SHP77 treated with DMSO at 0.1 percent for 48 hours (cell line): ENCODE measurements at regions not wholly inside any gene's neighbourhood (a gene's known extent, or its start where the extent isn't known, plus 50 kb on each side); places are given as distances from the start of the nearest gene placed in this dataset.
"Not testable (repeated sequence)": the region's sequence is repeated elsewhere in the genome, so short reads cannot be mapped to it uniquely, and the experiment has no call there.

Source experiments
- DNase-seq: peaks from one replicate; lab custom pipeline; 2025; lab: John Stamatoyannopoulos, UW

DNA sequence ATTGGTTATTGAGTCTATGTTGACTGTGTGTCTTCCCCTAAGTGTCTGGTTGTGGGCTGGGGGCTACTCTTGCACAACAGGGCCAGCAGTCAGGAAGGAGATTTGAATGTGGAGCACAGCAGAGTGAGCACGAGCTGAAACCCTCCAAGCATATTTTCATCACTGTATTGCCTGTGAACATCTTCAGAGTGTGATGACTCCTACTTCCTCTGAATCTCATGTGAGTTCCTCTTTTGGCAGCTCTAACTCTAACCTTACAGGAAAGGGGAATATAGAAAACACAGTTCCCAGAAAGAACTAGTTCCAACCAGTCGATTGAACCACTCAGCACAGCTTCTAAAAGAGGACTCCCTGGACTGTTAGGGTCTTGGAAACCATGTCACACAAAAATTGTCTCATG lies 211.6 kb downstream of the RAP2B start:
- no peak for DNase-seq

DNA sequence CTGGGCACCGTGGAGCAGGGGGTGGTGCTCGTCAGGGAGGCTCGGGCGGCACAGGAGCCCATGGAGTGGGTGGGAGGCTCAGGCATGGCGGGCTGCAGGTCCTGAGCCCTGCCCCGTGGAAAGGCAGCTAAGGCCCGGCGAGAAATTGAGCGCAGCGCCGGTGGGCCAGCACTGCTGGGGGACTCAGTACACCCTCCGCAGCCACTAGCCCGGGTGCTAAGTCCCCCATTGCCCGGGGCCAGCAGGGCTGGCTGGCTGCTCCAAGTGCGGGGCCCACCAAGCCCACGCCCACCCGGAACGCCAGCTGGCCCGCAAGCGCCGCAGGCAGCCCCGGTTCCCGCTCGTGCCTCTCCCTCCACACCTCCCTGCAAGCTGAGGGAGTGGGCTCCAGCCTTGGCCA lies 216.3 kb downstream of the RAP2B start:
- DNase-seq = not testable (repeated sequence)

DNA sequence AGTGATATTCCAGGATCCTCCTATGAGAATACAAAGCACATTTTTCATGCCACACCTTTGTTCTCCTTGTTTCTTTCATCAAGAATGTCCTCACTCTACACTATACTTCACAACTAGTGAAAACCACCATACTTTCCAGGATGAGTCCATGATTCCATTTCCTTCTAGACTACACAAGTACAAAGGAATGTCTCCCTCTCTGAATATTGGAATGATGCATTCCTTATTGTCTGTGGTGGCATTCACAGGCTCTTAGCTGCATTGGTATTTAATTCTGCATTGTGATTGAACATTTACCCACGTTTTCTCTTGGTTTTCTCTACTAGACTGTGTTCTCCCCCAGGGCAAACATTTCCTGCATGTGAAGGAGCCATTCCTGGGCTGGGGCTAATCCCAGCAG lies 217.5 kb downstream of the RAP2B start:
- no peak for DNase-seq

DNA sequence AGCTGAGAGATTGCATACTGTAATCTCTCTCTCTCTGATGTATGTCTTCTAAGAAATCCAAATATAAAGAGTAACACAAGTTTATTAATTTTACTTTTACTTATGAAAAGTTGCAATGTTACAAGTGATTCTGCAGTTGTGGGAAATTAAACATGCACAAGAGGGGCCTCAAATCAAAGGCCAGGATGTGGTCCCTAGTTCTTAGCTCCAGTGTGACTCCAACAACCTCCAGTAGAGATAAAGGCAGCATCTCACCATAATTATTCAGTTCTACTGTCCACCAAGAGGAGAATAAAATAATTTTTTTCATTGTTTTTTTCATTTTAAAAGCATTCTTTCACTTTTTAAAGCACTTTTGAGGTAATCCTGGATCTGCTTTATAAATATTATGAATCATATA lies 223.3 kb downstream of the RAP2B start:
- no peak for DNase-seq

DNA sequence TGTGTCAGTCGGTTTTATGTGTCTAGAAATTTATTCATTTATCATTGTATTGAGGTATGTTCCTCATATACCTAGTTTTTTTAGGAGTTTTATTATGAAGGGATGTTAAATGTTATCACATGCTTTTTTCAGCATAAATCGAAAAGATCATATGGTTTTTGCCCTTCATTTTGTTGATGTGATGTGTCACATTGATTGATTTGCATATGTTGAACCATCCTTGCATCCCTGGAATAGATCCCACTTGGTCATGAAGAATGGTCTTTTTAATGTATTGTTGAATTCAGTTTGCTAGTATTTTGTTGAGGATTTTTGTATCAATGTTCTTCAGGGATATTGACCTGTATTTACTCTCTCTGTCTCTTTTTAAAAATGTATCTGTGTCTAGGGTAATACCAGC lies 230.3 kb downstream of the RAP2B start:
- DNase-seq = no peak

DNA sequence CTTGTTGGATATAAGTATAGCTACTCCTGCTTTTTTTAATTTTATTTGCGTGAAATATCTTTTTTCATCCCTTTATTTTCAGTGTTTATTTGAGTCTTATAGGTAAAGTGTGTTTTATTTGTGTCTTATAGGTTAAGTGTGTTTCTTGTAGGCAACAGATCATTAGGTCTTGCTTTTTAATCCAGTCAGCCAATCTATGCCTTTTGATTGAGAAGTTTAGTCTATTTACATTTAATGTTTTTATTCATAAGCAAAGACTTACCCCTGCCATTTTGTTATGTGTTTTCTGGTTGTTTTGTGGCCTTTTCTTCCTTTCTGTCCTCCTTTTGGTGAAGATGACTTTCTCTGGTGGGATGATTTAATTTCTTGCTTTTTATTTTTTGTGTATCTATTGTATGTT lies 232.0 kb downstream of the RAP2B start:
- no peak for DNase-seq

DNA sequence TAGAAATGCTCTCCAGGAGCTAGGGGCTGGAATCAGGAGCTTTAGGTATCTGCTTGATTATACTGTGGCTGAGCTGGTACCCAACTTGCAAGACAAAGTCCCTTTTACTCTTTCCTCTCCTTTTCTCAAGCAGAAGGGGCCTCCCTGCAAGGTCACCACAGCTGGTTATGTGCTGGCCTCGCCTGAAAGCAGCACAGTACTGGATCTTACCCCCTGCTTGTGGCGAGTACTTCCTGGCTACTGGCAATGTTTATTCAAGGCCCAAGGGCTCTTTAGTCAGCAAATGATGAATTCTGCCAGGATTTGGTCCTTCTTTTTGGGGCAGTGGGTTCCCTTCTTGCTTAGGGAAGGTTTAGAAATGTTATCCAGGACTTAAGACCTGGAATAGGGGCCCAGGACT lies 234.6 kb downstream of the RAP2B start:
- DNase-seq = no peak

DNA sequence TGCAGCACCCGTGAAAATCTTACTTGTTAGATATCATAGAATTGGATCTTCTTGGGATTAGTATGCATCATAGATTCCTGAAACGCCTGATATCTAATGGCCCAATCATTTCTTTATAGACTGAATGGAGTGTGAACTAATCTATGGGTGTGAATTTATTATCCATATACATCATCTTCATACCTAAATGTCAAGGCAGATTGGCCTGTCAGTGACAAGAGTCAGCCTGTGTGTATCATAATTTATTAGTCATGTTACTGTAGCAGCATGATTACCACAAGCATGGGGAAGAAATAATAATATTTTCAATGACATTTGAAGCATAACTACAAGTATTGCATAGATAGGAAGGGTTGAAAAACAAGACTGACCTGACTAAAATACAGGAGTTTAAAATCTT lies 235.8 kb downstream of the RAP2B start:
- DNase-seq = no peak

DNA sequence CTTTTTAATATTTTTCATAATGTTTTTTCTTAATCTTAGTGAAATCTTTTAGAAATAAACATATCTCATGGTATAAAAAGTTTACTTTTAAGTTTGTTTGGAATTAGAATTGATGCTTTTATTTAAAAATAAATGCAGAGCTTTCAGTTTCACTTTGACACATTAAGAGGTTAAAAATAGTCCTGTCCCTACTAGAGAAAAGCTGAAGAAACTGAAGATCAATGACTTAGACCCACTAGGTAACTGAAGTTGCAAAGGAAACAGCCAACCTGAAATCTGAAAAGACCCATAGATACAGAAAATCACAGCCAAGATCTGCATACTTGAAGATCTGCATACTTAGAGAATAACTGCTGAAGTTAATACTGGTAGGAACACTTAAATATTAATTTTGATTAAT lies 237.6 kb downstream of the RAP2B start:
- no peak for DNase-seq

DNA sequence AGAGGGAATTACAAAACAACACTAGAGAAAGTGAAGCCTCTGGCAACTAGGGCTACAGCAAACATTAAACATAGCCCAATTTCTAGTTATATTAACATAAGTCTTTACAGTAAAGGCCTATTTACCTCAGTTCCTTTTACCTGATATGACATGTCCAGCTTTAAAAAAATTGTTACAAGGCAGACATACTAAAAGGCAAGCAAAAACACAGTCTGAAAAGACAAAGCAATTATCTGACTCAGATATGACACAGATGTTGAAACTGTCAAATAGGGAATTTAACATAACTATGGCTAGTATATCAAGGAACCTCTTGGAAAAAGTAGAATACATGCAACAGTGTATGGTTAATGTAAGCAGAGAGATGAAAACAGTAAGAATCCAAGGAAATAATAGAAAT lies 238.6 kb downstream of the RAP2B start:
- DNase-seq = no peak

DNA sequence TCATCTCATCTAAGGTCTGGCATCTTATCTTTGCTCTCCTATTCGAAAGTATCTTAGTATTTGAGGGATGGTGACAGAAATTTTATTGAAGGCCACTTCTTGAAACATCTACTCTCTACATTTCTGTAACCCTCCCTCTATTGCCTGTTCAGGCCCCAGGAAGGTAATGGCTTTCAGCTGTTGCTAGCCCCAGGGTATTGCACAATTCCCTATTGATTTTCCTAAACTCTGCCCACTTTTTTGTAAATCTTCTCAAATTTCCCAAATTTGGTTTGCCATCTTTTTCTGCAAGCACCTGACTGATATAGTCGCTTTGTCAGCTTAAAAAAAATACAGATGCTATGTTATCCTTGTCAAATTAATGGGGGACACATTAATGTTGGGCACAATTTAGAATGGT lies 242.1 kb downstream of the RAP2B start:
- no peak for DNase-seq

DNA sequence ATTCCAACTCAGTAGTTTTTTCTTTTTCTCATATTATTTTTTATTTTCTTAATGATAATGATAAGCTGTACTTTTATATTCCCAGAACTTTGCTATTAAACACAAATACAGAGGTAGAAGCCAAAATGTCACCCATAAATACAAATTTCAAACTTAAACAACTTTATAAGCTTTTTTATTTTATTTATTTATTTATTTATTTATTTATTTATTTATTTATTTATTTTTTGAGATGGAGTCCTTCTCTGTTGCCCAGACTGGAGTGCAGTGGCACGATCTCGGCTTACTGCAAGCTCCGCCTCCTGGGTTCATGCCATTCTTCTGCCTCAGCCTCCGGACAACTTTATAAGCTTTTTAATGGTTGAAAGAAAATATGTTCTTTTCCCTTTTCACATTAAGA lies 243.3 kb downstream of the RAP2B start:
- not testable (repeated sequence) for DNase-seq

DNA sequence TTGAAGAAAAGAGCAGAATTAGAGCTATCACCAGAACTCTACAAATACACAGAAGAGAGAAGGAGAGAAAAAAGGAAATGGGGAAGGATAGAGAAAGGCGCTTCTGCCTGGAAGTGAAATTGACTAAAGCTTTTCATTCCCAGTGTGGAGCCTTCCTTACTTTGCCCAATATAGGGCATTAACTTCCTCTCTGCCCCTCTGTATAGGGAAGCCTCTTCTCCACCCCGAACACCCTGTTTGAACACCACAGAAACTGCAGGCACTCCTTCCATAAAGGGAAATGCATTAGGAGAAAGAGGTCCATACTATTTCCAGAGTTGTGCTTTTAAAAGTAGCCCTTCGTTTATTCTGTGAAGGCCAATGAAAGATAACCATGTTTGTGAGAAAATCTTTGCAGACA lies 248.5 kb downstream of the RAP2B start:
- no peak for DNase-seq

DNA sequence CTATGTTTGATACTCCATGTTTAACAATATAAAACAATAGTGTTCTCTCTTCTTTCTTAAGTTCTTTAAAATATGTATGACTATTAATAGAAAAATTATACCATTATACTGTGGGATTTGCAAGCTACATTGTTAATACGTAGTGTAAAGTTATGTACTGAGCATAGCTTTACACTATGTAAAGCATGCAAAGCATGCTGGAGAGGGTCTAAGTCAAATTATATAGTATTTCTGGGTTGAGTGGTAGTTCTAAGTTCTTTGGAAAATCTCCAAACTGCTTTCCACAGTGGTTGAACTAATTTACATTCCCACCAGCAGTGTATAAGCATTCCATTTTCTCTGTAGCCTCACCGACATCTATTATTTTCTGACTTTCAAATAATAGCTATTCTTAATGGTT lies 253.0 kb downstream of the RAP2B start:
- DNase-seq = no peak

DNA sequence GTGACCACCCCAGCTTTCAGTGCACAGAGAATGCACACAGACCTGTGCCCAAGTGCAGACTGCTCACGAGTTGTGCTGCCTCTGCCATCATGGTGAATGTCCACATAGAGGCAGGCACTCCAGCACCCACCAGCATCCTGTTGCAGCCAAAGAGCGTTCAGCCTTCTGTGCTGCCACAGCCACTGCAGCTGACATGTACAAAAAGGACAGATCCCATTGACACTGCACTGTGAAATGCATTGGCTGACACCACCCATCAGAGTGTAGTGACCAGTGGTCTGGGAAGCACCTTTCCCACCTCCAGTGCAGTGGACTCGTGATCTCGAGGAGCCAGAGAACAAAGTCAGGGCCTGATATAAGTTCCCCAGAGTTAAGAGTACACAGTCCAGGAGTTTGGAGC lies 260.3 kb downstream of the RAP2B start:
- DNase-seq = no peak

DNA sequence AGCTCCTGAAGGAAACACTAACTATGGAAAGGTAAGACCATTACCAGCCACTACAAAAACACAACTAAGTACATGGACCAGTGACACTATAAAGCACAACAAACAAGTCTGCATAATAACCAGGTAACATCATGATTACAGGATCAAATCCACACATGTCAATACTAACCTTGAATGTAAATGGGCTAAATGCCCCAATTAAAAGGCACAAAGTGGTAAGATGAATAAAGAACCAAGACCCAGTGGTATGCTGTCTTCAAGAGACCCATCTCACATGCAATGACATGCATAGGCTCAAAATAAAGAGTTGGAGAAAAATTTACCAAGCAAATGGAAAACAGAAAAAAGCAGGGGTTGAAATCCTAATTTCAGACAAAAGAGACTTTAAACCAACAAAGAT lies 261.8 kb downstream of the RAP2B start:
- DNase-seq = not testable (repeated sequence)

DNA sequence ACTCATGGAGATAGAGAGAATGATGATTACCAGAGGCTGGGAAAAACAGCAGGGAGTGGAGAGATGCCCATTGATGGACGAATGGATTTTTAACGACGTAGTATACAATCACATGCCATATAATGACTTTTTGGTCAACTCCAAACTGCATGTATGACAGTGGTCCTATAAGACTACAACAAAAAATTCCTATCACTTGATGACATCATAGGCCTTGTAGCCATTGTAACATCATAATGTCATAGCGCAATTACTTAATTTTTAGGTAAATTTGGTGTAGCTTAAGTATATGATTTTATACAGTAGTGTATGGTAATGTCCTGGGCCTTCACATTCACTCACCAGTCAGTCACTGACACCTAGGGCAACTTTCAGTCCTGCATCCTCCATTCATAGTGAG lies 264.3 kb downstream of the RAP2B start:
- DNase-seq = no peak

DNA sequence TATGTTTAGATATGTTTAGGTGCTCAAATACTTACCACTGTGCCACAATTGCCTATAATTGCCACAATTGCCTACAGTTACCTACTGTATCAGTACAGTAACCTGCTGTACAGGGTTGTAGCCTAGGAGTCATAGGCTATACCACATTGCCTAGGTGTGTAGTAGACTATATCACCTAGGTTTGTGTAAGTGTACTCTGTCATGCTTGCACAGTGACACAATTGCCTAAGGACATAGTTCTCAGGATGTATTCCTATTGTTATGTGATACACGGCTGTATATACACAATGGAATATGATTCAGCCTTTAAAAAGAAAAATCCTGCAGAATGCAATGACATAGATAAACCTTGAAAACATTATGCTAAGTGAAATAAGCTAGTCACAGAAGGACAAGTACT lies 264.8 kb downstream of the RAP2B start:
- no peak for DNase-seq

DNA sequence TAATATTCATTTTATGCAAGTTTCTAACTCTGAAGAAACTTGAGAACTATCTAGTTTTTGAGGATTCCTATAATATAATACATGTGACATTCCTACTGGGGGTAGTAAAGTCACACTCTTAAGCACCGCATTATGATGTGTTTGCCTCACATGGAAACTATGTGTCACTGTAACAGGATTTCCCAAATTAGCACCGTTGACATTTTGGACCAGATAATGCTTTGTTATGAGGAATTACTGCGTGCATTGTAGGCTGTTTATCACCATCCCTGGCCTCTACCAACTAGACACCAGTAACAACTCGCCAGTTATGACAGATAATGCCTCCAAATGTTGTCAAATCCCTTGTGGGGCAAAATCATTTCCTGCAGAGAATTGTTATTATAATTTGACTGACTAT lies 267.8 kb downstream of the RAP2B start:
- no peak for DNase-seq

DNA sequence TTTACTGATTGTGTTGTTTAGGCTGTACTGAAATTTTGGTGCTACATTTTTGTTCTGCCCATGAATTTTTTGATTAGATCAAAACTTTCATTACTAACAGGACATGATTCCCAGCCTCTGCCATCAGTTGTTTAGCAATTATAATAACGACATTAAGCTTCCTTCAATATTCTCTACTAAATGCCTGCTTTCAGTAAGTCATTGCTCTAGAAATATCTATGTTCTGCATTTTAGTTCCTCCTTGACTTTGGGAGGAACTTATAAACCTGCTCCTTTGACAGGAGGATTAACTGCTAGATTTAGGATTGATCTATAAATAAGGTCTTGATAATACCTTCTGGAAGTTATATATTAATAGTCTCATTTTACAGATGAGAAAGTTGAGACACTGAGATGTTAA lies 269.1 kb downstream of the RAP2B start:
- no peak for DNase-seq

DNA sequence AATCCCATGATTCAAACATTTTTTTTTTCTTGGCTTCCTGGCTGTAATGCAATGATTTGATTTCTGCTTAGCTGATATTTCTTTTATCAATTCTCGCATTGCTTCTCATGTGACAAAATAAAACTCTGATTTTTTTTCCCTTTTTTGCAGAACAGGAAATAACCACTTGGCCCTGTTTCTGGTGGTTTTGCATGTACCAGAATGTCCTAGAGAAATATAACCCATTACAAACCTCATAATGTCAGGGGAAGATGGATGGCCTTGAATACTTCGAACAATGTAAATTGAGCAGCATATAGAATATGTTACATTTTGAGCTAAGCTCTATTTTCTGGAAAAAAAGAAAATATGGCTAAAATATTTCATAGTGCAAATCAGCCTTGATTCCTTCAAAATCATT lies 275.6 kb downstream of the RAP2B start:
- DNase-seq = no peak

DNA sequence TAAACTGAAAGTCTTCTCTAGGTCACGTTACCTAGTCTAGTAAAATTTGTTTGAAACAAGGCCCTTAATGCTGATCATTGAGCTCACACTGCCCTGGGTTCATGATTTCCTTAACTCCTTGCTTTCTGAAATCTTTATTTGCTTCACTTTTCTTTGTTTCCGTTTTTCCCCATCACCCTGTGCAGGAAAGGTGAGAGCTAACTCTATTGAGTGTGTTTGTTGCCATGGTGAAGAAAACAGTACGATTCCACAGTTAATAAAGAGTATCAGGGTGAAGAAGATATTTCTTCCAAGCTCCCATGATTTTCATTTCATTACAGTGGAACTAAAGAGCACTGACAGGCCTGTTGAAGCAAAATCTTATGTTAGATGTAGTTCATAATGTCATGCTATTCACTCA lies 276.2 kb downstream of the RAP2B start:
- no peak for DNase-seq

DNA sequence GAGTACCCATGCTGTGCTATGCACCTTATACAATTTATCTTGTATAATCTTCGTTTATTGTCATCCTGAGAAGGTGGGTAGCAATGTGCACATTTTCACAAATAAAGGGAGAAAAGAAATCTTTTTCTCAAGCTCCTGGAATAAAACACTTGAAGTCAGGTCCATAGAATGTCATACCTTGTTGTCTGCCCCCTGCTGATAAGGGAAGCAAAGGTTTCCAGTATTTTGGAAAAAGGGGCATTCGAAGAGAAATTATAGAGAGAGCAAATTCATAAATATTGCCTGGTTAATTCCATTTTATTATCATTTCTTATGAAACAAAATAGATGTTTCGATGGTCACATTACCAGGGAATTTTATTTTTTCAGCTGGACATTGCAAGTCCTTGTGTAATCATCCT lies 277.8 kb downstream of the RAP2B start:
- no peak for DNase-seq

DNA sequence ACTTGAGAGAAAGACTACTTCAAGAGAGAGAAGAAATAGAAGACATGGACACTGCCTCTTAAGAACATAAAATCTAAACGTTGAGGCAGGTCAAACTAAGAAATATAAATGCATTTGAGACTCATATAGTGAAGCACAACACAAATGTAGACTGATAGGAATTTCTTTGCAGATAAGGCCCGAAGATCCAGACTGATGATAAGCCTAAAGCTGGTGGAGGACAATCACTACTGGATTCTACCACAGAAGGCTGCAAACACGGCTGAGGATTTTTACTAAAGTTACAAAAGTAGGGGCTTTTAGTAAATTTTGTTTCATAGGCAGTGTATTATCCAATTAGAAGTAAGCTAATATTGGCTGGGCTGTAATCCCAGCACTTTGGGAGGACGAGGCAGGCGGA lies 278.3 kb downstream of the RAP2B start:
- no peak for DNase-seq

DNA sequence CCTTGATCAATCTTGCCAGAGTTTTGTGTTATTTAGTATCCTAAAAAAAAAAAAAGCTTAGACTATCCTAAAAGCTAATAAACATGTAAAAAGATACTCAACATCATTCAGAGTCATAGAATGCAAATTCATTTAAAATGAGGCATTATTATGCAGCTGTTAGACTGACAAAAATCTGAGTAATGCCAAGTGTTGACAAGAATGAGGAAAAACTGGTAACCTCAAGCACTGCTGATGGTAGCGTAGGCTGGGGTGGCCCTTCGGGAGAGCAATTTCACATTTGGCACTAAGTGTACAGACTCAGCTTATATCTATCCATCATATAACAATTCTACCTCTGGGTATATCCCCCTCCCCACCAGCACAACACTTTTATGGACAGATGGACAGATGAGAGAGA lies 280.4 kb downstream of the RAP2B start:
- DNase-seq = no peak
